HEK293T (cell line): ENCODE measurements at regions not wholly inside any gene's neighbourhood (a gene's known extent, or its start where the extent isn't known, plus 50 kb on each side); places are given as distances from the start of the nearest gene placed in this dataset.

Experiments
- CTCF ChIA-PET: fragments of 350-600 bp; formaldehyde crosslinking; extraction: SDS; loops from one replicate; lab custom pipeline; 2021; ENCODE audit warnings: antibody characterized with exemption, inconsistent platforms; lab: Yijun Ruan, JAX
- POLR2A ChIA-PET: fragments of 350-600 bp; formaldehyde crosslinking; extraction: SDS; loops from one replicate; lab custom pipeline; 2020; ENCODE audit warnings: antibody characterized with exemption, inconsistent platforms; lab: Yijun Ruan, JAX
- DNase-seq: peaks from one replicate; pipeline ENCODE4 v3.0.0; 2012; ENCODE audit warnings: mixed read lengths; ENCODE audit errors: extremely low spot score
- ARNT ChIP-seq: fragments of 450-650 bp; IDR thresholded peaks from 2 replicates; pipeline ENCODE4 v1.6.1; 2017; ENCODE audit warnings: mild to moderate bottlenecking
- BHLHE40 ChIP-seq: fragments of 450-650 bp; IDR thresholded peaks from 2 replicates; pipeline ENCODE4 v1.6.1; 2016; ENCODE audit warnings: mild to moderate bottlenecking, moderate library complexity, borderline replicate concordance
- CTBP1 ChIP-seq: fragments of 450-650 bp; IDR thresholded peaks from 2 replicates; pipeline ENCODE4 v1.6.1; 2016; ENCODE audit warnings: borderline replicate concordance
- ELF4 ChIP-seq: fragments of 450-650 bp; IDR thresholded peaks from 2 replicates; pipeline ENCODE4 v1.6.1; 2017; ENCODE audit warnings: antibody characterized with exemption
- FOXA1 ChIP-seq: fragments of 450-650 bp; IDR thresholded peaks from 2 replicates; pipeline ENCODE4 v1.6.1; 2016; ENCODE audit warnings: mild to moderate bottlenecking
- FOXK2 ChIP-seq: fragments of 450-650 bp; IDR thresholded peaks from 2 replicates; pipeline ENCODE4 v1.6.1; 2016; ENCODE audit warnings: mild to moderate bottlenecking
- FOXM1 ChIP-seq: fragments of 450-650 bp; IDR thresholded peaks from 2 replicates; pipeline ENCODE4 v1.6.1; 2017; ENCODE audit warnings: mild to moderate bottlenecking, borderline replicate concordance
- HDGF ChIP-seq: fragments of 450-650 bp; IDR thresholded peaks from 2 replicates; pipeline ENCODE4 v1.6.1; 2017; ENCODE audit warnings: antibody characterized with exemption, borderline replicate concordance
- L3MBTL2 ChIP-seq: fragments of 450-650 bp; conservative IDR thresholded peaks from 2 replicates; pipeline ENCODE4 v1.6.1; 2016; ENCODE audit warnings: mild to moderate bottlenecking
- LEF1 ChIP-seq: fragments of 450-650 bp; IDR thresholded peaks from 2 replicates; pipeline ENCODE4 v1.6.1; 2017; ENCODE audit warnings: mild to moderate bottlenecking, borderline replicate concordance
- NFRKB ChIP-seq: fragments of 450-650 bp; IDR thresholded peaks from 2 replicates; pipeline ENCODE4 v1.6.1; 2016; ENCODE audit warnings: mild to moderate bottlenecking, moderate library complexity
- PKNOX1 ChIP-seq: fragments of 450-650 bp; IDR thresholded peaks from 2 replicates; pipeline ENCODE4 v1.6.1; 2016
- SP1 ChIP-seq: fragments of 450-650 bp; IDR thresholded peaks from 2 replicates; pipeline ENCODE4 v1.6.1; 2017
- SUZ12 ChIP-seq: fragments of 450-650 bp; IDR thresholded peaks from 2 replicates; pipeline ENCODE4 v1.6.1; 2016; ENCODE audit warnings: mild to moderate bottlenecking
- TARDBP ChIP-seq: fragments of 450-650 bp; IDR thresholded peaks from 2 replicates; pipeline ENCODE4 v1.6.1; 2016
- ZNF384 ChIP-seq: fragments of 450-650 bp; IDR thresholded peaks from 2 replicates; pipeline ENCODE4 v1.6.1; 2016

- CTCF ChIA-PET: no interaction called here
- POLR2A ChIA-PET: no interaction called here
- TF ChIP-seq TARDBP (no peak), ZNF384 (no peak), NFRKB (no peak), LEF1 (no peak), ELF4 (no peak), BHLHE40 (no peak), L3MBTL2 (no peak), FOXK2 (no peak)
- DNase-seq: no peak
These were observed 147.1 kb upstream of the SMLR1 start for GRCh38 chr6:130680116-130680515.

- no peak for TF ChIP-seq BHLHE40
- TF ChIP-seq LEF1: no peak
- TF ChIP-seq HDGF: no peak
- no peak for TF ChIP-seq FOXM1
- TF ChIP-seq SP1: no peak
- TF ChIP-seq TARDBP: no peak
- no peak for TF ChIP-seq FOXK2
- no peak for TF ChIP-seq ZNF384
- no peak for TF ChIP-seq ELF4
- TF ChIP-seq NFRKB: no peak
- TF ChIP-seq ARNT: no peak
- no peak for TF ChIP-seq PKNOX1
- no peak for TF ChIP-seq SUZ12
- no peak for TF ChIP-seq L3MBTL2
- no peak for TF ChIP-seq CTBP1
- TF ChIP-seq FOXA1: no peak
- ChIA-PET CTCF (no interaction called here), POLR2A (no interaction called here)
- no peak for DNase-seq
These were observed 146.2 kb upstream of the SMLR1 start for GRCh38 chr6:130681028-130681427.

GRCh38 chr6:130682066-130682465 is 145.1 kb upstream of the SMLR1 start:
- POLR2A ChIA-PET: no interaction called here
- DNase-seq: no peak
- CTCF ChIA-PET: no interaction called here
- TF ChIP-seq ARNT (no peak), NFRKB (no peak), FOXA1 (no peak), FOXM1 (no peak), SP1 (no peak), L3MBTL2 (no peak), HDGF (no peak), LEF1 (no peak), BHLHE40 (no peak), ZNF384 (no peak), FOXK2 (no peak), TARDBP (no peak), CTBP1 (no peak), SUZ12 (no peak), PKNOX1 (no peak), ELF4 (no peak)

GRCh38 chr6:130683761-130684517 is 143.3 kb upstream of the SMLR1 start:
- no peak for DNase-seq
- TF ChIP-seq LEF1: no peak
- TF ChIP-seq HDGF: no peak
- TF ChIP-seq ARNT: no peak
- no peak for TF ChIP-seq L3MBTL2
- no peak for TF ChIP-seq ZNF384
- no peak for TF ChIP-seq PKNOX1
- no peak for TF ChIP-seq ELF4
- TF ChIP-seq SP1: no peak
- POLR2A ChIA-PET: no interaction called here
- CTCF ChIA-PET: interaction anchor here (0.7 kb wide), 1 partner anchor 14 kb away, joined by 3 read pairs; no protein-coding TSS in a partner anchor

- POLR2A ChIA-PET: no interaction called here
- CTCF ChIA-PET: no interaction called here
- TF ChIP-seq LEF1 (no peak), NFRKB (no peak)
- no peak for DNase-seq
These were observed 134.5 kb upstream of the SMLR1 start for GRCh38 chr6:130692659-130693058.

- TF ChIP-seq L3MBTL2 (no peak), NFRKB (no peak), FOXM1 (no peak), ELF4 (no peak), PKNOX1 (no peak), ARNT (no peak), FOXK2 (no peak), ZNF384 (no peak), SP1 (no peak), CTBP1 (no peak), BHLHE40 (no peak), TARDBP (no peak)
- DNase-seq: no peak
- ChIA-PET CTCF (interaction anchor here (0.7 kb wide), 1 partner anchor 183 kb away, joined by 3 read pairs; no protein-coding TSS in a partner anchor), POLR2A (no interaction called here)
These were observed 133.3 kb upstream of the SMLR1 start for GRCh38 chr6:130693944-130694343.
